ENCODE measurements at regions not wholly inside any gene's neighbourhood (a gene's known extent, or its start where the extent isn't known, plus 50 kb on each side); places are given as distances from the start of the nearest gene placed in this dataset.

DNA sequence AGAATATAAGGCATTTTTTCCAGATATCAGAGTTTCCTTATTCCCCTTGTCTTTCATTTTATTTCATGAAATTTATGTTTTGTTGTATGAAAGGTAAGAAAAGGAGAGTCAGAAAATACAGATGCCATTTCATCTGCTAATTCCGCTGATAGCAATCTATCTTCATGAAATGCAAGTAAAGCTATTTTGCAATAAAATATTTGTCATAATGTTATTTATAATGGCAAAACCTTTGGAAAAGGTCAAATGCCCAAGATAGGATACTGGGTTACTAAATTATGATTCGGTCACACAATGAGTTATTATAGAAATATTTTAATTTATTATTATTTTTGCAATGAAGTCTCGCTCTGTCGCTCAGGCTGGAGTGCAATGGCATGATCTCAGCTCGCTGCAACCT, 124.2 kb downstream of the SPP2 start:
- Mint-ChIP-seq H3K4me3 (no peak overlapping the region), H3K4me1 (no peaks in the 10 kb centered on the region), H3K36me3 (no peaks in the 10 kb centered on the region), H3K9me3 (no peaks in the 10 kb centered on the region), H3K27ac (no peak overlapping the region), H3K27me3 (ENCODE audit: low read depth in 3 of 3) (peaks cover 3 to 12% (median 8%) of the 10 kb centered on the region in 3 donors)
- H3K79me2 ChIP-seq (ENCODE audit: insufficient read depth, low read length), result no peaks in the 10 kb centered on the region
- no peak overlapping the region for H3K4me2 ChIP-seq (replicated peaks; ENCODE audit: extremely low read depth, low read length, poor library complexity, severe bottlenecking)
- no peak overlapping the region for H3K27ac ChIP-seq (ENCODE audit: low read depth in 1 of 2, low read length in 2 of 2)
- TF ChIP-seq, protein P1, sequence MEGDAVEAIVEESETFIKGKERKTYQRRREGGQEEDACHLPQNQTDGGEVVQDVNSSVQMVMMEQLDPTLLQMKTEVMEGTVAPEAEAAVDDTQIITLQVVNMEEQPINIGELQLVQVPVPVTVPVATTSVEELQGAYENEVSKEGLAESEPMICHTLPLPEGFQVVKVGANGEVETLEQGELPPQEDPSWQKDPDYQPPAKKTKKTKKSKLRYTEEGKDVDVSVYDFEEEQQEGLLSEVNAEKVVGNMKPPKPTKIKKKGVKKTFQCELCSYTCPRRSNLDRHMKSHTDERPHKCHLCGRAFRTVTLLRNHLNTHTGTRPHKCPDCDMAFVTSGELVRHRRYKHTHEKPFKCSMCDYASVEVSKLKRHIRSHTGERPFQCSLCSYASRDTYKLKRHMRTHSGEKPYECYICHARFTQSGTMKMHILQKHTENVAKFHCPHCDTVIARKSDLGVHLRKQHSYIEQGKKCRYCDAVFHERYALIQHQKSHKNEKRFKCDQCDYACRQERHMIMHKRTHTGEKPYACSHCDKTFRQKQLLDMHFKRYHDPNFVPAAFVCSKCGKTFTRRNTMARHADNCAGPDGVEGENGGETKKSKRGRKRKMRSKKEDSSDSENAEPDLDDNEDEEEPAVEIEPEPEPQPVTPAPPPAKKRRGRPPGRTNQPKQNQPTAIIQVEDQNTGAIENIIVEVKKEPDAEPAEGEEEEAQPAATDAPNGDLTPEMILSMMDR (IDR thresholded peaks at IDR 0.05), result no peak
- no peak overlapping the region for H3K4me3 ChIP-seq (replicated peaks in 1 of 3; ENCODE audit: low read depth in 2 of 3, low read length in 3 of 3)
- no peaks in the 10 kb centered on the region for H4K20me1 ChIP-seq (ENCODE audit: insufficient read depth, low read length)
- WGBS (ENCODE audit: insufficient coverage), result no CpG with 5 or more reads among the region's 5 CpGs
- H3K36me3 ChIP-seq (replicated peaks in 1 of 2; ENCODE audit: control insufficient read depth in 1 of 2, insufficient read depth in 2 of 2, low read length in 2 of 2), result no peaks in the 10 kb centered on the region
- no peak for DNase-seq
- no peaks in the 10 kb centered on the region for H3K4me1 ChIP-seq (ENCODE audit: control insufficient read depth in 1 of 2, insufficient read depth in 2 of 2, low read length in 2 of 2)
- intact Hi-C loops (cut with micrococcal nuclease), result no loop called here
- H3K9ac ChIP-seq (ENCODE audit: insufficient read depth, low read length, poor library complexity, severe bottlenecking), result no peak overlapping the region
- no peaks in the 10 kb centered on the region for H3K27me3 ChIP-seq (ENCODE audit: control insufficient read depth in 2 of 2, insufficient read depth in 2 of 2, low read length in 2 of 2)
- H3K9me3 ChIP-seq (replicated peaks in 1 of 2; ENCODE audit: control insufficient read depth in 1 of 2, insufficient read depth in 1 of 2, low read length in 2 of 2), result no peaks in the 10 kb centered on the region
- H2AFZ ChIP-seq (ENCODE audit: insufficient read depth, low read depth, low read length, poor library complexity, severe bottlenecking), result no peak overlapping the region

- intact Hi-C loops (cut with micrococcal nuclease), result no loop called here
- no peaks in the 10 kb centered on the region for H3K9me3 ChIP-seq (replicated peaks in 1 of 2; ENCODE audit: control insufficient read depth in 1 of 2, insufficient read depth in 1 of 2, low read length in 2 of 2)
Observed at GRCh38 chr2:234172532-234172931, 122.0 kb downstream of the SPP2 start.

More at GRCh38 chr2:234172532-234172931, 122.0 kb downstream of the SPP2 start:
- Mint-ChIP-seq H3K36me3 (no peaks in the 10 kb centered on the region), H3K27ac (no peak overlapping the region), H3K9me3 (no peaks in the 10 kb centered on the region), H3K4me1 (no peaks in the 10 kb centered on the region), H3K27me3 (ENCODE audit: low read depth in 3 of 3) (peaks cover 0 to 5% (median 4%) of the 10 kb centered on the region in 3 donors), H3K4me3 (no peak overlapping the region)
- H2AFZ ChIP-seq (ENCODE audit: insufficient read depth, low read depth, low read length, poor library complexity, severe bottlenecking), result no peak overlapping the region
- H3K27ac ChIP-seq (ENCODE audit: low read depth in 1 of 2, low read length in 2 of 2), result no peak overlapping the region
- no peaks in the 10 kb centered on the region for H4K20me1 ChIP-seq (ENCODE audit: insufficient read depth, low read length)
- H3K79me2 ChIP-seq (ENCODE audit: insufficient read depth, low read length), result no peaks in the 10 kb centered on the region
- WGBS (ENCODE audit: insufficient coverage), result 100% methylated on average over 2 of the region's 4 CpGs
- DNase-seq, result no peak
- H3K4me3 ChIP-seq (replicated peaks in 1 of 3; ENCODE audit: low read depth in 2 of 3, low read length in 3 of 3), result no peak overlapping the region
- H3K9ac ChIP-seq (ENCODE audit: insufficient read depth, low read length, poor library complexity, severe bottlenecking), result no peak overlapping the region
- H3K4me1 ChIP-seq (ENCODE audit: control insufficient read depth in 1 of 2, insufficient read depth in 2 of 2, low read length in 2 of 2), result no peaks in the 10 kb centered on the region
- TF ChIP-seq, protein P1 (IDR thresholded peaks at IDR 0.05), result no peak
- no peak overlapping the region for H3K4me2 ChIP-seq (replicated peaks; ENCODE audit: extremely low read depth, low read length, poor library complexity, severe bottlenecking)
- H3K27me3 ChIP-seq (ENCODE audit: control insufficient read depth in 2 of 2, insufficient read depth in 2 of 2, low read length in 2 of 2), result no peaks in the 10 kb centered on the region
- no peaks in the 10 kb centered on the region for H3K36me3 ChIP-seq (replicated peaks in 1 of 2; ENCODE audit: control insufficient read depth in 1 of 2, insufficient read depth in 2 of 2, low read length in 2 of 2)
